Large intestine (tissue), 3 donors: ENCODE measurements at regions not wholly inside any gene's neighbourhood (a gene's known extent, or its start where the extent isn't known, plus 50 kb on each side); places are given as distances from the start of the nearest gene placed in this dataset.

ENCODE experiments used
- DNase-seq, 2 donors: peaks; one replicate each; pipeline versions ENCODE4 v3.0.0 to v3.0.0-alpha.2; 2013
- H3K27ac ChIP-seq: one replicate; pipeline ENCODE4 v1.5.1; 2013; ENCODE audit warnings: low read length
- H3K27me3 ChIP-seq: 2 replicates; pipeline ENCODE4 v1.6.1; 2013; ENCODE audit warnings: low read length; ENCODE audit not compliant: control insufficient read depth, insufficient read depth
- H3K36me3 ChIP-seq: 2 replicates; pipeline ENCODE4 v1.6.1; 2013; ENCODE audit warnings: low read length; ENCODE audit not compliant: control insufficient read depth, insufficient read depth
- H3K4me1 ChIP-seq: one replicate; pipeline ENCODE4 v1.6.1; 2013; ENCODE audit warnings: low read length; ENCODE audit not compliant: control insufficient read depth, insufficient read depth
- H3K4me3 ChIP-seq: one replicate; pipeline ENCODE4 v1.5.1; 2013; ENCODE audit warnings: low read length
- H3K9me3 ChIP-seq: one replicate; pipeline ENCODE4 v1.6.1; 2013; ENCODE audit warnings: mild to moderate bottlenecking, low read depth, low read length, moderate library complexity; ENCODE audit not compliant: control insufficient read depth
- WGBS: methylation state at CpG from one replicate; pipeline ENCODE4 v1.1.5; 2013; ENCODE audit warnings: low lambda C conversion rate; ENCODE audit not compliant: insufficient coverage; 5-methylcytosine and 5-hydroxymethylcytosine counted together

DNA sequence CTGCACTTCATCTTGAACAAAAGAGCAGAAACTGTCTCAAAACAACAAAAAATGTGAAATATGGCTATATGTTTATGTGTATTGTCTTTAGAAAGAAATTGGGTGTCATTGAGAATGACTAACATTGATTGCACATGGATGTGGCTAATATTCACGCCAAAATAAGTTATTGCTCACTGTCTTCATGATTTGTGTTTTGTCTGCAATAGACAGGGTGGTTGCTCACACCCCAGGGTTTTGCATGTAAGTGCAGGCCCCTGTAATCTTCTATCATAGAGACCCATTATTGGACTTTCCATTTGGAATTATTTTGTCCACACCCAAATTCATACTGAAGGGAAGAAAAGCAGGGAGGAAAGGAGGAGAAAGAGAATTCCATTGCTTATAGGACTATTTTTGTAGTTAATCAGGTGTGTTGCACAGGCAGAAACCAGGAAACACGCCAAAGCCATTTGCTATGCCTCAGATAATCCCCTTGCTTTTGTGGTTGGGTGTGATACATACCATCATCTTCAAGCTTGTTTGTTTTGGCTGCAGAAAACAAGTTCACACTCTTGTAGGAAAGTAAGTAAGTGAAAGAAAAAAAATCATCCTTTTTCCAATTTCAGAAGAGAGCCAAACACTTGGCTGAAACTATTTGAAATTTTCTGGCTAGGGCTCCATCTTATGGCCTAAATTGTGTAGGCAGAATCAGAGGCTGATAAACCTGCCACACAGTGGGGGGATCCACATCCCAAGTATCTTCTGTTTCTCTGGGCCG lies 214.1 kb downstream of the COL12A1 start:
- no CpG with 5 or more reads among the region's 3 CpGs for WGBS
- no peak for DNase-seq

GRCh38 chr6:74979065-74979766 lies 226.6 kb downstream of the COL12A1 start:
- Histone ChIP-seq H3K9me3 (no peaks in the 10 kb centered on the region), H3K4me1 (no peaks in the 10 kb centered on the region), H3K36me3 (no peaks in the 10 kb centered on the region), H3K4me3 (no peak overlapping the region), H3K27me3 (no peaks in the 10 kb centered on the region), H3K27ac (no peak overlapping the region)
- DNase-seq = no peak
- WGBS = 87% methylated on average over 3 of the region's 7 CpGs

More for the DNA sequence above, 214.1 kb downstream of the COL12A1 start:
- no peak overlapping the region for H3K27ac ChIP-seq
- H3K4me1 ChIP-seq = no peaks in the 10 kb centered on the region
- H3K36me3 ChIP-seq = no peaks in the 10 kb centered on the region
- no peak overlapping the region for H3K4me3 ChIP-seq
- no peaks in the 10 kb centered on the region for H3K27me3 ChIP-seq
- peaks cover 2% of the 10 kb centered on the region for H3K9me3 ChIP-seq

DNA sequence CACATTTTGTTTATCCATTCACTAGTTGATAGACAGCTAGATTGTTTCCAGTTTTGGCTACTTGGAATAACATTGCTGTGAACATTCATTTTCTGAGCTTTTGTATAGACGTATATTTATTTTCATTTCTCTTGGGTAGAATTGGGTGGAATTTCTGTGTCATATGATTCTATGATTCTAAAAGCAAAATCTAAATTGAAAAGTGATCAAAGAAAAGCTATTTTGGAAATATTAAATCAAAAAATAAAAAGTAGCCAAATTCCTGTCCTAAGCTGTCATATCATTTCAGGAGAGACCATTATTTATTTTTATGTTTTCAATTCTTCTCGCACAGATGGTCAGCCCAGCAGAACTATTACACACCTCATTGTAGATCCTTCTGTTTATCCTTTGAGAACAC lies 229.2 kb downstream of the COL12A1 start:
- WGBS = no CpG with 5 or more reads among the region's 2 CpGs
- no peak for DNase-seq
- H3K4me3 ChIP-seq = no peak overlapping the region

GRCh38 chr6:74976026-74976425 lies 229.8 kb downstream of the COL12A1 start:
- no peak for DNase-seq
- Histone ChIP-seq H3K4me3 (no peak overlapping the region), H3K4me1 (no peaks in the 10 kb centered on the region), H3K27ac (no peak overlapping the region), H3K27me3 (no peaks in the 10 kb centered on the region), H3K9me3 (no peaks in the 10 kb centered on the region), H3K36me3 (no peaks in the 10 kb centered on the region)

More for the DNA sequence above, 229.2 kb downstream of the COL12A1 start:
- Histone ChIP-seq H3K4me1 (no peaks in the 10 kb centered on the region), H3K36me3 (no peaks in the 10 kb centered on the region), H3K9me3 (no peaks in the 10 kb centered on the region), H3K27ac (no peak overlapping the region), H3K27me3 (no peaks in the 10 kb centered on the region)

DNA sequence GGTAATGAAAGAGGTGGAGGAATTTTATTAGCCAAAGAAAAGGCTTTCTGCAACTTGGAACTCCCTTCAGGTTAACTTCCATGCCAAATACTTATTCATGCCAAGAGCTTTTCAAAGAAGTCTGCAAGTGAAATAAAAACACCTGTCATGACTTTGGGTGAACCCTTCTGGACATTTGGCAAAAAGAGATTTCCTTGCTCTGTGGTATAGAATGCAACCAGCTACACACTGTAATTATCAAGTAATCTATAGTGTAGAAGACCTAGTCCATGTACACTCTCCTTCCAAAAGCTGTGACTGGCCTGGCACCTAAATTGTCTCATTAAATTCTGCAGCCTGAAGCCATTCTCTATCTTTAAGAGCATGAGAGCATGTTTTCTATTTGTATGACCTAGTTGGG lies 232.3 kb downstream of the COL12A1 start:
- no peaks in the 10 kb centered on the region for H3K9me3 ChIP-seq
- no peak for DNase-seq
- H3K4me3 ChIP-seq = no peak overlapping the region

GRCh38 chr6:74971633-74972032 lies 234.2 kb downstream of the COL12A1 start:
- no peaks in the 10 kb centered on the region for H3K27me3 ChIP-seq
- DNase-seq = no peak
- H3K4me1 ChIP-seq = no peaks in the 10 kb centered on the region
- no peaks in the 10 kb centered on the region for H3K9me3 ChIP-seq
- no peak overlapping the region for H3K27ac ChIP-seq
- no peaks in the 10 kb centered on the region for H3K36me3 ChIP-seq
- H3K4me3 ChIP-seq = no peak overlapping the region

More for the DNA sequence above, 232.3 kb downstream of the COL12A1 start:
- H3K27ac ChIP-seq = no peak overlapping the region
- no peaks in the 10 kb centered on the region for H3K36me3 ChIP-seq
- H3K4me1 ChIP-seq = no peaks in the 10 kb centered on the region
- H3K27me3 ChIP-seq = no peaks in the 10 kb centered on the region

DNA sequence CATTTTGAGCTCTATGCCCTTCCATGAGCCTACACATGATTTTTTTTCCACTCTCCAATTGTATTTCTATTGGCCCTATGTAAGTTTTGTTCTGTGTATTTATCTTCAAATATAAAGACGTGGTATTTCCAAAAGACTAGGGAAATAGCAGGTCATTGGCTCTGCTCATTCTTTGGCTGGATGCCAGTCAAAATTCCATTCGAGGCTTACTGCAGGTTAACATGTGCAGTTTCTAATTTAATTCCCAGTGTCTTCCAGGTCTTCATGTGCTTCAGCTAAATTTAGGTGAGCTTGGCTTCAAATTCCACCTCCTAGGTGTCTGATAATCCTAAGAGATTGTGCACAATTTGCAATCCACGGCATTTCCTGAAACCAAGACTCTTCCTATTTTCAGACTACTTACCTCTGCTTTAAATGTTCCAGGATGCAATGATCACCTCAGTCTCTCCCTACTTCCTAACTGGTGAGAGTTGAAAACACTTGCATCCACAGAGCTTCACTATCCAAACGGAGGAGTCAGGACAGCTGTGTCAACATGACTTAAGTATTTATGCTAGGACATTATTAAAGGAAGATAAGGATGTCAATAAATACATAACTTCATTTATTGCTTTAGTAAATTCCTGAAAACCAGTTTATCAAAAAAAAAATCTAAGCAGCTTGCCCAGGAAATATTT lies 236.1 kb downstream of the COL12A1 start:
- H3K27me3 ChIP-seq = no peaks in the 10 kb centered on the region
- H3K27ac ChIP-seq = no peak overlapping the region
- H3K4me3 ChIP-seq = no peak overlapping the region
- DNase-seq = no peak
- no peaks in the 10 kb centered on the region for H3K36me3 ChIP-seq
- WGBS = no CpG with 5 or more reads among the region's 4 CpGs
- H3K9me3 ChIP-seq = peaks cover 6% of the 10 kb centered on the region
- no peaks in the 10 kb centered on the region for H3K4me1 ChIP-seq

- Histone ChIP-seq H3K4me3 (no peak overlapping the region), H3K9me3 (peaks cover 7% of the 10 kb centered on the region), H3K4me1 (no peaks in the 10 kb centered on the region), H3K36me3 (no peaks in the 10 kb centered on the region), H3K27ac (no peak overlapping the region), H3K27me3 (no peaks in the 10 kb centered on the region)
- 83% methylated on average over 1 of the region's 1 CpG for WGBS
- DNase-seq = no peak
Observed at GRCh38 chr6:74967821-74968220, 238.0 kb downstream of the COL12A1 start.

DNA sequence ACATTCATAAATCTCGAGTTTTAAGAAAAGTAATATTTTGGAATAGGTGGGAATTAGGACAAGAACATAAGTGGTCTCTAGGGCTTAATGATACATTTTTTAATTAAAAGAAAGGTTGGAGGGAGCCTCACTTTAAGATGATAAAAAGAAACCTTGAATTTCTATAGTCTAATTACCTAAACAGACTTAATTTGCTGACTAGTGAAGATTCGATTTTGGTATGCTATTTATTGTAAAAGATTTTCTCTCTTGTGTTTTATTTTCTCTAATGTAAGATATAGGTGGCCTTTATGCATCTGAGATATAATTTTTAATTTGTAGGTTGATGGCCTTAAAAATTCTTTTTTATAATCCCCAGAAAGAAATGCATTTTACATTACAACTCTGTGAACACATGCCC lies 239.1 kb downstream of the COL12A1 start:
- H3K4me3 ChIP-seq = no peak overlapping the region
- H3K36me3 ChIP-seq = no peaks in the 10 kb centered on the region
- DNase-seq = no peak
- H3K27ac ChIP-seq = no peak overlapping the region
- H3K27me3 ChIP-seq = no peaks in the 10 kb centered on the region
- no peaks in the 10 kb centered on the region for H3K4me1 ChIP-seq
- WGBS = 100% methylated on average over 1 of the region's 2 CpGs
- peaks cover 7% of the 10 kb centered on the region for H3K9me3 ChIP-seq

DNA sequence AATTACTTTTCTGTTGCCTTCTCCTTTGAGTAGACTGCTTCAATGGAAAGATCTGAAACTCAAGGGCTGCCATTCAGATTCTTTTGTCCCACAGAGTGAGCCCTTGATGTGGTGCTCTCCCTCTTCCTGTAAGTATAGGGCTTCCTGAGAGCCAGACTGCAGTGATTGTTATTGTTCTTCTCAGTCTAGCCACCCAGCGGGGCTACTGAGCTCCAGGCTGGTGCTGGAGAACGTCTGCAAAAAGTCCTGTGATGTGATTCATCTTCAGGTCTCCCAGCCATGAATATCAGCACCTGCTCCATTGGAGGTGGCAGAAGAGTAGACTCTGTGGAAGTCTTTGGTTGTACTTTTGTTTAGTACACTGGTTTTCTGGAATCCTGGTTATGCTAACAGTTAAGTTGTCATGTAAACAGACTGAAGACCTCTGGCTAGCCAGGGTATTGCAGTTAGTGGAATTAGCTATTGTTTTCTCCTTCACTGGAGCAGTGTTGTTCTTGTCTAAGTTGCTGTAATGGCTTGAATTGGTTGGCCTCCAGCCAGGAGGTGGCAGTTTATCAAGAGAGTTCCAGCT lies 240.9 kb downstream of the COL12A1 start:
- no peak for DNase-seq
- no peaks in the 10 kb centered on the region for H3K4me1 ChIP-seq

More for the DNA sequence above, 240.9 kb downstream of the COL12A1 start:
- Histone ChIP-seq H3K4me3 (no peak overlapping the region), H3K9me3 (peaks cover 7% of the 10 kb centered on the region), H3K36me3 (no peaks in the 10 kb centered on the region), H3K27me3 (no peaks in the 10 kb centered on the region), H3K27ac (no peak overlapping the region)
- WGBS = no CpG with 5 or more reads among the region's 2 CpGs
